UCSD-AML1 (cell line): ENCODE measurements at regions not wholly inside any gene's neighbourhood (a gene's known extent, or its start where the extent isn't known, plus 50 kb on each side); places are given as distances from the start of the nearest gene placed in this dataset.

Source experiments
- DNase-seq: peaks from one replicate; lab custom pipeline; 2025; ENCODE audit not compliant: unreplicated experiment; lab: John Stamatoyannopoulos, UW

- no peak for DNase-seq
Measured at GRCh38 chr2:65661980-65662653, 229.7 kb upstream of the SPRED2 start.

GRCh38 chr2:65660340-65660739 is 227.9 kb upstream of the SPRED2 start:
- no peak for DNase-seq

DNA sequence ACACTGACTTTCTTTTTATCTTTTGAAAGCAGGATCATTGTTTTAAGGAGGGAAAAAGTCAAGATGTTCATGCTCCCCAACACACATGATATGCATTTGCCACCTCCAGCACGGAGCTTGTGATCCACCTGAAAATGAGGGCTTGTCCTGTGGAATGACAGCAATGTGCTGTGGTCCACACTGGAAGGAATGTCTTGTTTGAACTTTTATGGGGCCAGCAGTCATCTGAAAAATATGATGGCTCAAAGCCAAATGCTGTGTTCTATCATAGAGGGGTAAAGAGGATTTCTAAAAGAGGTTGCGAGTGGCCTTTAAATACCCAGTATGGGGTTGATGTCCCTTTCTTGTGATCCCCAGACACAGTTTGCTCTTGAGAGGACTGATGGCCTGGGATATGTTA is 226.5 kb upstream of the SPRED2 start:
- DNase-seq, result no peak

GRCh38 chr2:65658266-65658665 is 225.9 kb upstream of the SPRED2 start:
- DNase-seq, result no peak

DNA sequence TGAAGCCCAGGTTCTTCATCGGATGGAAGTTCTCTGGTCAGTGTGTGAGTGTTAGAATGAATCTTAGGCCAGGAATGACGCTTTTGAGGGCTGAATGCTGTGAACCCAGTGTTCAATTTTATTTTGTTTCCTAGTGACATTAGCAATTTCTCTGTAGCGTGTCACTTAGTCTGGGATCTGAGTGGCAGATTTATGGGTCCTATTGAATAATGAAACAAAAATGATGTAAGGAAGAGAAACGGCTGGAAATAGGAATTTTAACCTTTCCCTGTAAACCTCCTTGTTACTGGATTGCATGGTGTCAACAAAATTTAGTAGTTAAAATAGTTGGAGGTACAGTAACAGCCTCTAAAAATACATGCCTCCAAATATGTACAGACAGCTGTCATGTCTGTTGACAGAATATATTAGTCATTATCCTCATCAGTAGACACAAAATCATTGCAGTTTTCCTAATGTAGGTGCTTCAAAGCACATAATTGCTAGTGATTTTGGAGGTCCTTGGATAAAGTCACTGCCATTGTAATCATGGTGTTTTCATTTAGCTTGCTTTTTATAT is 223.8 kb upstream of the SPRED2 start:
- DNase-seq, result no peak

- DNase-seq, result no peak
Measured at GRCh38 chr2:65655000-65655399, 222.6 kb upstream of the SPRED2 start.

DNA sequence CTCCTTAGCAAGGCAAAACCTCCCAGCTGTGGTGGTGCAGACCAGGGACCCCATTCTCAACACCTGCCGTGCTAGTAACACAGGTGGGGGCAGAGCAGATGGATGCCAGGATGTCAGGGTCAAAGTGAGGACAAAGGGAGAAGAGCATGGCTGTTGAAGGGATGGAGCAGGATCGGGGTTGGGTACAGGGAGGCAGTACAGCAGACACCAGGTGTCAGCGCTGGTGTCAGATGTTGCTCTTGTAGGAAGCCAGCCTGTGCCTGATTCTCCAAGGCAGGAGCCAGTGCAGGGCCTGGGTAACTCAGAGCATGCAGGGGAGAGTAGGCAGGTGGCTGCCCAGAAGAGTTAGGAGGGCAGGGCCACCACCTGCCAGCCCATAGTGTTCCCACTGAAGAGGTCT is 222.1 kb upstream of the SPRED2 start:
- DNase-seq, result no peak

DNA sequence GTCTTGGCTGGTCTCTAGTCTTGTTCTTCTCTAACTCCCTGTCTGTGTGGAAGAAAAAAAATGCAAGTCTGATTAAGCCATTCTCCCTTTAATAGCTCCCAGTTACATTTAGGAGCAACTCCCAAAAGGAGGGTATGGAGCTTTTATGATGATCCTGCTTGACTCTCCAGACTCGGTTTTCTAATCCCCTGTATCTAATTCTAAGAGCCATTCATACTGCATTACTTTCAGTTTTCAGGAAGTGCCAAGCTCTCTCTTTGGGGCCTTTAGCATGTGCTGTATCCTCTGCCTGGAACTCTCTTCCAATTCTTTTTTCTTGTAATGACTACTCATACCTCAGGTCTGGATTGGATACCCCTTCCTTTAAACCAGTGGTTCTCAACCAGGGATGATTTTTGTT is 219.7 kb upstream of the SPRED2 start:
- no peak for DNase-seq

DNA sequence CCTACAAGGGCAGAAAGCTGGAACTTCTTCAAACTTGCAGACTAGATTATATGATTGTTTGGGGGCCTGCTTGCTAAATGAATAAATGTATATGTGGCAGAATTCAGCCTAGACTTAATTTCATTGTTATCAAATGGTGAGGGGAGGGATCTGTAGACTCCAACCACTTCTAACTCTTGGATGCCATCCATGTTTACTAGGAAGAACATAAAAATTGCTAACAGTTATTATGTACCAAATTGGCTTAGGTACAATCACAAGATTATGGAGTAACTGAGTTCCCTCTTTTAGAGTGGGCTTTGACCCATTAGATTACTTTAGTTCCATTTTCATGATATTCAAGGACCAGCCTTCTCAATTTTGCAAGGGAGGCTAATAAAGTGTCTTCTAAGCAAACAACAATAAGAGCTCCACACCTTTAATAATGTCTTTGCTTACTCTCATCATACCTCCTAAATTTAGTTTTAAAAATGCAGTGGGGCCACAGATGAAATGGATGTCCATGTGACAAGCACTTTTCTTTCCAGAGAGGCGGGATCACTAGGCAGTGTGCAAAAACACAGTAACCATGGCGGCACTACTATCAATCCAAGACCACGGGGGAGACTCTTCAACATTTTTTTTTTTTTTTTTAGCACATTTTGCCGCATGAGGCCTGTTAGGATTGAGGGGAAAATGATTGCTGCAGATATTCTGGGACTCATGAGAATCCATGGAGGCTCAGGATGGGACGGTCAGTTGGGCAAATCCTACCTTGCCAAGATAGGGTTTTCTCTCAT is 217.6 kb upstream of the SPRED2 start:
- DNase-seq, result no peak

GRCh38 chr2:65647249-65647842 is 214.9 kb upstream of the SPRED2 start:
- no peak for DNase-seq

DNA sequence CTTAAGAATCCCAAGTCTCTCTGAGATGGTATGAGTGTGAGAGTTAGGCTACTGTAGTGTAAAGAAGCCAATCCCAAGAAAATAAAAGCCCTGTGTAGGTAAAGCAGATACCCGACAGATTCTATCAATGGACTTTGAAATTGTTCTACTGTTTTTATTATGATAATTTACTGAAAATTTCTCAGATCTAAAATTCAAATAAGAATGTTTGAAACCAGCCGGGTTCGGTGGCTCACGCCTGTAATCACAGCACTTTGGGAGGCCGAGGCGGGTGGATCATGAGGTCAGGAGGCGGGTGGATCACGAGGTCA is 208.3 kb upstream of the SPRED2 start:
- no peak for DNase-seq

DNA sequence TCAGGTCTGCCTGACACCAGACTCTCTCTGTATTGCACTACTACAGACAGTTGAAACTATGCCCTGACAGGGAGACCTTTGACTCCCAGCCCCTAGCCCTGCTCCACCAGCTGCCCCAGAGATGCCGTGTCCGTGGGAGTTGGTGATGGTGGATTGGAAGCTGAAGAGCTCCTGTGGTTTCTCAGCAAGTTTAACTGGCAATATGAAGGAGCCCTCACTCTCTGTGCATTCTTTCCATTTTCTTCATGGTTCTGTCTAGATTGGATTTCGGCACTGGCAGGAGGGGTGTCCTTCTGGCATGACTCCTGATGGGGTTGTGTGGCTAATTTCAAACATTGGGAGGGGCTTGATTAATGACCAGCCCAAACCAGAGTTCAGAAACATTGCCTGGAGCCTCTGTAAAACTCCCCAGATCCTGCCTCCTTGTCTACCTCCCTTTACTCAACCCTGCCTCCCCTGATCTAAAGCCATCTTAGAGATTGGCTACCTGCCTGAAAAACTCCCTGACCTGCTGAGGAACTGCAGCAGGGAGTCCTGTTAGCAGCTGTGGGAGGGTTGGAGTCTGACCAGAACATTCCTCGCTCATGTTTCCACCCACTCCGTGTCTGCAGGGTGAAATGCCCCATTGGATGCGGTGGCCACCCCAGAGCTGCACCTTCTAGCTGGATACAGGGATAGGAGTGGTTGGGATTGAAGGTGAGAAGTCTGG is 206.9 kb upstream of the SPRED2 start:
- no peak for DNase-seq

DNA sequence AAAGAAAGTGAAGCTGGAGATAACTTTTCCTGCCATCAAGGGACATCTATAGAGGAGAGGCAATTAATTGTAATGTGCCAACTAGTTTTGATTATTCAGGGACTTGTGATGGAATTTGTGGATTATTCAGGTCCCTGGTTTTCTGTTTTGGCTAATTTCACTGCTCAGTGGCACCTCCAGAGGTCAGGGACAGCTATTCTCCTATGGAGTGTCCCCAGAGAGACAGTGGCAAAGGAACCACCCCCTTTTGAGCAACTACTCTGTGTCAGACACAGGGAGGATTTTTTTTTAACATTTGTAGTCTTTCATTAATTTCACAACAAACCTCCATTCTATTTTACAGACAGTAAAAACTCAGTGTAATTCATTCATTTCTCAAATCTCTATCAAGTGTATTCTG is 206.0 kb upstream of the SPRED2 start:
- DNase-seq, result no peak

DNA sequence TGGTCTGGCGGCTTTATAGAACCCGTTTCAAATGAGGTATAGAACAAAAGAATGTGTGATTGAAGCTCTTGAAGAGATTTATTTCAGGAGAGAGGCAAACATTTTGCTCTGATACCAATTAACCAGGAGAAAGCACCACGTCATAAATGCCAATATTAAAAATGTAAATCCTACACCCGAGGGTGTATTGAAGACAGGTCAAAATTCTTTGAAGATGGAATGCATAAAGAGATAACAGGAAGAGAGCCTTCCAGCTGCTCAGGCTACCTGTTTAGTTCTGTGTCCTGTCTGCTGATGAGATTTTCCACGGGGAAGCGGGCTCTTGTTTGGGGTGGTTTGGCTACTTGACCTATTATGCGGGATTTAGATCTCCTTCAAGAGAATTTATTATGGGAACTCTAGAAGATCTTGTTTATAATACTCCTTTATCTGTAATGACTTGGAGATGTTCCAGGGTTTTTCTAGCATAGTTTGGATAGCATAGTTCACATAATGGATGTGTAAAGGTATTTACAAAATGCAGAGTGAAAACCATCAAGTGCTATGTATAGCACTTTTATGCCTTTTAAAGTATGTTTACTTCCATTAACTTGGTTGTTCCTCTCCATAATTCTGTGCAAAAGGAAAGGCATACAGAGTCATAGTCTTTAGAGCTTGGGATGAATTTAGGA is 204.5 kb upstream of the SPRED2 start:
- DNase-seq, result no peak

- no peak for DNase-seq
Measured at GRCh38 chr2:65636024-65636423, 203.6 kb upstream of the SPRED2 start.

- no peak for DNase-seq
Measured at GRCh38 chr2:65634304-65634703, 201.9 kb upstream of the SPRED2 start.

DNA sequence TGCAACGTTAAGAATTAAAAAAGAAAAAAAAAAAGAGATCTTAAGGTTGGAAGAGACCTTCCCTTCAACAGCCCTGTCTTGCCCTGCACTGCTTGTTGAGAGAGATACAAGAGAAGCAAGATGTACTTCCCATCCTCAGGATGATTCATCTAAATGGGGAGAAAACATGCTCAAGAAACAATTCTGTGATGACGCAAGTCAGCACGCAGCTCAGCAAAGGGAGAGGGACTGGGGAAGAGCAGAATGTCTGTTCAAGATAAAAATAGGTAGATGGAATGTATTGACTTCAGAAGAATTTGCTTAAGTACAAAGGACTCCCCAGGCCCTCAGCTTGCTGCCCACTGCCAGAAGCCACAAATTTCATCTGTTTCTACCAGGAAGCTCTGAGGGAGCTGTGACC is 198.2 kb upstream of the SPRED2 start:
- DNase-seq, result no peak

DNA sequence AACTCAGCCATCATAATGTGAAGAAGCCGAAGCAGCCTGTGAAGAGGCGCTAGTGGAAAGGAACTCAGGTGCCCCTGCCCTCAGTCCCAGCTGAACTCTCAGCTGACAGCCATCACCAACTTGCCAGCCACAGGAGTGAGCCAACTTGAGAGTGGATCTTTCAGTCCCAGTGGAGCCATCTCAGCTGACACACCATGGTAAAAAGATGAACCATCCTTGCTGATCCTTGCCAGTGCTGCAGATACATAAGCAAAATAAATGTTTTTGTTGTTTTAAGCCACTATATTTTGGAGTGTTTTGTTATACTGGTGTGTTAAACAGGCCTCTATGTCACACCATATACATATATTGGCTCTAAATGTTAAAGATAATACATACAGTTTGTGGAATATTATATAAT is 195.8 kb upstream of the SPRED2 start:
- DNase-seq, result no peak

- DNase-seq, result no peak
Measured at GRCh38 chr2:65626831-65627230, 194.4 kb upstream of the SPRED2 start.

DNA sequence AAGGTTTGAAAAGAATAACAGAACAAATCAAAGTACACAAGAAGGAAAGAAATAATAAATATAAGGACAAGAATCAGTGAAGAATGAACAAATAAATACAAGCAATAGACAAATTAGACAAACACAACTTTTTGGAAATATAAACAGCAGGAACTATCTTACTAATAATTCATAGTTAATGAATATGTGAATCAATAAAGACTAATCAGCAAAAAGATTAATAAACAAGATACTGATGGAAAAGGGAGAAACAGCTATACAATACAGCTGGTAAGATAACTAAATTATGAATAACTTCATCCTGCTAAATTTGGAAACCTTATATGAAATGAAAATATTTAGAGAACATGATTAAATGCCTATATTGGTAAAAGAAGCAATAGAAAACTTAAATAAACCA is 193.6 kb upstream of the SPRED2 start:
- no peak for DNase-seq

GRCh38 chr2:65622951-65623535 is 190.6 kb upstream of the SPRED2 start:
- DNase-seq, result no peak
